AG09319 (cell line): ENCODE measurements at regions not wholly inside any gene's neighbourhood (a gene's known extent, or its start where the extent isn't known, plus 50 kb on each side); places are given as distances from the start of the nearest gene placed in this dataset.

ENCODE experiments used
- DNase-seq: peaks from one replicate; pipeline ENCODE4 v3.0.0-alpha.2; 2010; ENCODE audit warnings: low read depth; ENCODE audit errors: extremely low read depth
- CTCF ChIP-seq: IDR thresholded peaks from 2 replicates; pipeline ENCODE4 v1.5.1; 2011; ENCODE audit warnings: low read depth, mild to moderate bottlenecking, inconsistent platforms, low read length, moderate library complexity

GRCh38 chr15:98177966-98178592, 217.6 kb downstream of the ARRDC4 start:
- peak; percentile 92 for TF ChIP-seq CTCF
- DNase-seq = peak; percentile 25

- no peak for DNase-seq
- TF ChIP-seq CTCF = no peak
These were observed 218.4 kb downstream of the ARRDC4 start for GRCh38 chr15:98178861-98179260.

GRCh38 chr15:98187549-98187948, 227.0 kb downstream of the ARRDC4 start:
- TF ChIP-seq CTCF = no peak
- no peak for DNase-seq

GRCh38 chr15:98190914-98191313, 230.4 kb downstream of the ARRDC4 start:
- no peak for DNase-seq
- no peak for TF ChIP-seq CTCF

GRCh38 chr15:98195796-98196195, 235.3 kb downstream of the ARRDC4 start:
- TF ChIP-seq CTCF = no peak
- DNase-seq = no peak

- no peak for DNase-seq
- TF ChIP-seq CTCF = no peak
These were observed 235.9 kb downstream of the ARRDC4 start for GRCh38 chr15:98196371-98196770.

- no peak for DNase-seq
- TF ChIP-seq CTCF = no peak
These were observed 241.8 kb downstream of the ARRDC4 start for GRCh38 chr15:98202256-98202655.
